H9 (cell line): ENCODE measurements at regions not wholly inside any gene's neighbourhood (a gene's known extent, or its start where the extent isn't known, plus 50 kb on each side); places are given as distances from the start of the nearest gene placed in this dataset.

ENCODE experiments used
- DNase-seq: peaks from one replicate; pipeline ENCODE4 v3.0.0-alpha.2; 2017
- H2AFZ ChIP-seq: one replicate; pipeline ENCODE4 v1.6.1; 2013; ENCODE audit warnings: mild to moderate bottlenecking, low read length, control low read depth, moderate library complexity
- H2AK5ac ChIP-seq: 2 replicates; pipeline ENCODE4 v1.6.1; 2013; ENCODE audit warnings: low read length, control low read depth, mixed read lengths; ENCODE audit not compliant: insufficient read length
- H2BK120ac ChIP-seq: one replicate; pipeline ENCODE4 v1.6.1; 2013; ENCODE audit warnings: low read depth, mild to moderate bottlenecking, low read length, control low read depth, inconsistent platforms; ENCODE audit not compliant: poor library complexity, severe bottlenecking
- H2BK12ac ChIP-seq: 2 replicates; pipeline ENCODE4 v1.6.1; 2013; ENCODE audit warnings: low read length, control low read depth, mixed read lengths, low read depth; ENCODE audit not compliant: insufficient read length
- H2BK15ac ChIP-seq: 2 replicates; pipeline ENCODE4 v1.6.1; 2013; ENCODE audit warnings: low read depth, low read length, control low read depth
- H2BK20ac ChIP-seq: one replicate; pipeline ENCODE4 v1.6.1; 2013; ENCODE audit warnings: low read depth, mild to moderate bottlenecking, low read length, control low read depth, inconsistent platforms; ENCODE audit not compliant: poor library complexity, severe bottlenecking
- H2BK5ac ChIP-seq: 2 replicates; pipeline ENCODE4 v1.6.1; 2013; ENCODE audit warnings: low read length, control low read depth, mixed read lengths; ENCODE audit not compliant: insufficient read length
- H3K14ac ChIP-seq: 2 replicates; pipeline ENCODE4 v1.6.1; 2013; ENCODE audit warnings: low read length, control low read depth; ENCODE audit not compliant: insufficient read depth
- H3K18ac ChIP-seq: 2 replicates; pipeline ENCODE4 v1.6.1; 2013; ENCODE audit warnings: low read depth, mild to moderate bottlenecking, mixed read lengths, low read length, control low read depth; ENCODE audit not compliant: insufficient read length
- H3K23ac ChIP-seq: 2 replicates; pipeline ENCODE4 v1.6.1; 2013; ENCODE audit warnings: low read length, control low read depth, mixed read lengths, low read depth; ENCODE audit not compliant: insufficient read length
- H3K23me2 ChIP-seq: 2 replicates; pipeline ENCODE4 v1.6.1; 2013; ENCODE audit warnings: low read depth, mild to moderate bottlenecking, mixed read lengths, low read length, control low read depth; ENCODE audit not compliant: insufficient read length, poor library complexity, severe bottlenecking
- H3K27ac ChIP-seq: 2 replicates; pipeline ENCODE4 v1.5.1; 2013; ENCODE audit warnings: low read length, control low read depth, mixed read lengths, low read depth; ENCODE audit not compliant: insufficient read length
- H3K27me3 ChIP-seq: 2 replicates; pipeline ENCODE4 v1.6.1; 2013; ENCODE audit warnings: low read length, control low read depth, inconsistent platforms; ENCODE audit not compliant: insufficient read depth
- H3K4ac ChIP-seq: 2 replicates; pipeline ENCODE4 v1.6.1; 2013; ENCODE audit warnings: low read depth, mild to moderate bottlenecking, control low read depth, inconsistent platforms, low read length, moderate library complexity
- H3K4me1 ChIP-seq: 2 replicates; pipeline ENCODE4 v1.6.1; 2013; ENCODE audit warnings: low read length, control low read depth, inconsistent platforms; ENCODE audit not compliant: insufficient read depth
- H3K4me2 ChIP-seq: 2 replicates; pipeline ENCODE4 v1.6.1; 2013; ENCODE audit warnings: low read length, control low read depth, mixed read lengths; ENCODE audit not compliant: insufficient read length, insufficient read depth
- H3K56ac ChIP-seq: 2 replicates; pipeline ENCODE4 v1.6.1; 2013; ENCODE audit warnings: low read depth, mild to moderate bottlenecking, mixed read lengths, low read length, control low read depth; ENCODE audit not compliant: insufficient read length
- H3K79me1 ChIP-seq: 2 replicates; pipeline ENCODE4 v1.6.1; 2013; ENCODE audit warnings: low read depth, mild to moderate bottlenecking, moderate library complexity, low read length, control low read depth, inconsistent platforms; ENCODE audit not compliant: insufficient read depth, poor library complexity, severe bottlenecking
- H3K79me2 ChIP-seq: 2 replicates; pipeline ENCODE4 v1.6.1; 2013; ENCODE audit warnings: low read length, control low read depth, inconsistent platforms; ENCODE audit not compliant: insufficient read depth
- H3K9ac ChIP-seq: 2 replicates; pipeline ENCODE4 v1.6.1; 2013; ENCODE audit warnings: low read length, control low read depth, mixed read lengths; ENCODE audit not compliant: insufficient read length; ENCODE audit errors: extremely low read depth
- H3K9me3 ChIP-seq: one replicate; pipeline ENCODE4 v1.6.1; 2013; ENCODE audit warnings: low read depth, low read length, inconsistent platforms; ENCODE audit not compliant: control insufficient read depth
- H3T11ph ChIP-seq: one replicate; pipeline ENCODE4 v1.6.1; 2013; ENCODE audit warnings: mild to moderate bottlenecking, low read length, control low read depth, inconsistent platforms
- H4K20me1 ChIP-seq: one replicate; pipeline ENCODE4 v1.6.1; 2013; ENCODE audit not compliant: control insufficient read depth, insufficient read length, insufficient read depth
- H4K5ac ChIP-seq: 2 replicates; pipeline ENCODE4 v1.6.1; 2013; ENCODE audit warnings: low read depth, mild to moderate bottlenecking, mixed read lengths, low read length, control low read depth; ENCODE audit not compliant: insufficient read length
- H4K8ac ChIP-seq: replicated peaks from 2 replicates; pipeline ENCODE4 v1.6.1; 2013; ENCODE audit warnings: low read length, control low read depth, mixed read lengths, low read depth; ENCODE audit not compliant: insufficient read length
- H4K91ac ChIP-seq: 2 replicates; pipeline ENCODE4 v1.6.1; 2013; ENCODE audit warnings: low read depth, mild to moderate bottlenecking, moderate library complexity, mixed read lengths, low read length, control low read depth; ENCODE audit not compliant: insufficient read length
- H3K27ac Mint-ChIP-seq, 3 experiments: 2 replicates in 2 of 3; 3 replicates in 1 of 3; pipeline ENCODE4 v1.8.0; 2020 to 2021; ENCODE audit warnings: mixed read lengths in 3 of 3, mild to moderate bottlenecking in 1 of 3, moderate library complexity in 1 of 3
- H3K27me3 Mint-ChIP-seq: 2 replicates; pipeline ENCODE4 v1.8.0; 2021; ENCODE audit warnings: low read depth, mild to moderate bottlenecking, moderate library complexity, mixed read lengths
- H3K36me3 Mint-ChIP-seq, 3 experiments: 2 replicates in 2 of 3; 3 replicates in 1 of 3; pipeline ENCODE4 v1.8.0; 2020 to 2021; ENCODE audit warnings: low read depth in 3 of 3, mixed read lengths in 3 of 3; ENCODE audit not compliant: insufficient read depth in 1 of 3
- H3K4me1 Mint-ChIP-seq, 2 experiments: 2 replicates each; pipeline ENCODE4 v1.8.0; 2020; ENCODE audit warnings: mixed read lengths in 2 of 2
- H3K4me3 Mint-ChIP-seq, 2 experiments: 2 replicates in 1 of 2; 3 replicates in 1 of 2; pipeline ENCODE4 v1.8.0; 2020 to 2021; ENCODE audit warnings: mild to moderate bottlenecking in 2 of 2, mixed read lengths in 2 of 2, moderate library complexity in 1 of 2
- H3K9me3 Mint-ChIP-seq, 2 experiments: 2 replicates in 1 of 2; 3 replicates in 1 of 2; pipeline ENCODE4 v1.8.0; 2020; ENCODE audit warnings: mild to moderate bottlenecking in 2 of 2, mixed read lengths in 2 of 2, moderate library complexity in 1 of 2
- WGBS: extraction: QIAGEN DNeasy Blood & Tissue Kit; methylation state at CpG from one replicate; pipeline ENCODE4 v1.1.7; 2013; ENCODE audit warnings: missing lambda C conversion rate, low lambda C conversion rate, mixed read lengths; ENCODE audit not compliant: insufficient read length; ENCODE audit errors: extremely low coverage; 5-methylcytosine and 5-hydroxymethylcytosine counted together
- TF ChIP-seq, protein P1 (sequence below): fragments of 200-600 bp; sonication (generic); conservative IDR thresholded peaks from 3 replicates; pipeline ENCODE4 v1.8.0; 2021; ENCODE audit warnings: antibody characterized with exemption, mild to moderate bottlenecking

- H2BK20ac ChIP-seq, result no peak overlapping the region
- H2BK12ac ChIP-seq, result no peak overlapping the region
- H3K23ac ChIP-seq, result no peak overlapping the region
- peaks cover under 1% of the 10 kb centered on the region for H3K9me3 ChIP-seq
- H4K8ac ChIP-seq, result no peak overlapping the region
- H3K4me1 ChIP-seq, result no peaks in the 10 kb centered on the region
- H4K20me1 ChIP-seq, result no peaks in the 10 kb centered on the region
- no peak overlapping the region for H2BK120ac ChIP-seq
- H3K23me2 ChIP-seq, result no peaks in the 10 kb centered on the region
- no peak overlapping the region for H3K4me2 ChIP-seq
- no peak overlapping the region for H3T11ph ChIP-seq
- H3K18ac ChIP-seq, result no peak overlapping the region
- no peaks in the 10 kb centered on the region for H3K79me1 ChIP-seq
- H2BK15ac ChIP-seq, result no peak overlapping the region
- no peaks in the 10 kb centered on the region for H3K79me2 ChIP-seq
- Mint-ChIP-seq H3K36me3 (peaks cover 9 to 16% (median 13%) of the 10 kb centered on the region in 3 experiments), H3K9me3 (peaks cover 14 to 16% of the 10 kb centered on the region in 2 experiments), H3K27ac (no peak overlapping the region), H3K27me3 (no peaks in the 10 kb centered on the region; the same call in 1 of the 2 replicates), H3K4me1 (no peaks in the 10 kb centered on the region), H3K4me3 (no peak overlapping the region)
- H2AFZ ChIP-seq, result no peak overlapping the region
- DNase-seq, result no peak
- no peaks in the 10 kb centered on the region; the same call in 1 of the 2 replicates for H3K27me3 ChIP-seq
- H3K56ac ChIP-seq, result no peak overlapping the region
- no peak overlapping the region for H4K5ac ChIP-seq
- H2AK5ac ChIP-seq, result no peak overlapping the region
- no CpG with 5 or more reads among the region's 3 CpGs for whole genome bisulfite sequencing
- no peak overlapping the region for H3K14ac ChIP-seq
- H3K27ac ChIP-seq, result no peak overlapping the region
- H3K9ac ChIP-seq, result no peak overlapping the region
- H2BK5ac ChIP-seq, result no peak overlapping the region
- TF ChIP-seq, protein P1, sequence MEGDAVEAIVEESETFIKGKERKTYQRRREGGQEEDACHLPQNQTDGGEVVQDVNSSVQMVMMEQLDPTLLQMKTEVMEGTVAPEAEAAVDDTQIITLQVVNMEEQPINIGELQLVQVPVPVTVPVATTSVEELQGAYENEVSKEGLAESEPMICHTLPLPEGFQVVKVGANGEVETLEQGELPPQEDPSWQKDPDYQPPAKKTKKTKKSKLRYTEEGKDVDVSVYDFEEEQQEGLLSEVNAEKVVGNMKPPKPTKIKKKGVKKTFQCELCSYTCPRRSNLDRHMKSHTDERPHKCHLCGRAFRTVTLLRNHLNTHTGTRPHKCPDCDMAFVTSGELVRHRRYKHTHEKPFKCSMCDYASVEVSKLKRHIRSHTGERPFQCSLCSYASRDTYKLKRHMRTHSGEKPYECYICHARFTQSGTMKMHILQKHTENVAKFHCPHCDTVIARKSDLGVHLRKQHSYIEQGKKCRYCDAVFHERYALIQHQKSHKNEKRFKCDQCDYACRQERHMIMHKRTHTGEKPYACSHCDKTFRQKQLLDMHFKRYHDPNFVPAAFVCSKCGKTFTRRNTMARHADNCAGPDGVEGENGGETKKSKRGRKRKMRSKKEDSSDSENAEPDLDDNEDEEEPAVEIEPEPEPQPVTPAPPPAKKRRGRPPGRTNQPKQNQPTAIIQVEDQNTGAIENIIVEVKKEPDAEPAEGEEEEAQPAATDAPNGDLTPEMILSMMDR, result no peak
- no peak overlapping the region for H4K91ac ChIP-seq
- H3K4ac ChIP-seq, result no peak overlapping the region
Observed at GRCh38 chr6:140940251-140940925, 1192.3 kb upstream of the GJE1 start.
